HG03175 (cell line): ENCODE measurements at regions not wholly inside any gene's neighbourhood (a gene's known extent, or its start where the extent isn't known, plus 50 kb on each side); places are given as distances from the start of the nearest gene placed in this dataset.
"Not testable (repeated sequence)": the region's sequence is repeated elsewhere in the genome, so short reads cannot be mapped to it uniquely, and the experiment has no call there.

Experiments used
- ATAC-seq: cut with Tn5 transposase; IDR thresholded peaks from one replicate; pipeline ENCODE4 v1.9.1; 2021; ENCODE audit warnings: mild to moderate bottlenecking, moderate library complexity; ENCODE audit not compliant: unreplicated experiment

DNA sequence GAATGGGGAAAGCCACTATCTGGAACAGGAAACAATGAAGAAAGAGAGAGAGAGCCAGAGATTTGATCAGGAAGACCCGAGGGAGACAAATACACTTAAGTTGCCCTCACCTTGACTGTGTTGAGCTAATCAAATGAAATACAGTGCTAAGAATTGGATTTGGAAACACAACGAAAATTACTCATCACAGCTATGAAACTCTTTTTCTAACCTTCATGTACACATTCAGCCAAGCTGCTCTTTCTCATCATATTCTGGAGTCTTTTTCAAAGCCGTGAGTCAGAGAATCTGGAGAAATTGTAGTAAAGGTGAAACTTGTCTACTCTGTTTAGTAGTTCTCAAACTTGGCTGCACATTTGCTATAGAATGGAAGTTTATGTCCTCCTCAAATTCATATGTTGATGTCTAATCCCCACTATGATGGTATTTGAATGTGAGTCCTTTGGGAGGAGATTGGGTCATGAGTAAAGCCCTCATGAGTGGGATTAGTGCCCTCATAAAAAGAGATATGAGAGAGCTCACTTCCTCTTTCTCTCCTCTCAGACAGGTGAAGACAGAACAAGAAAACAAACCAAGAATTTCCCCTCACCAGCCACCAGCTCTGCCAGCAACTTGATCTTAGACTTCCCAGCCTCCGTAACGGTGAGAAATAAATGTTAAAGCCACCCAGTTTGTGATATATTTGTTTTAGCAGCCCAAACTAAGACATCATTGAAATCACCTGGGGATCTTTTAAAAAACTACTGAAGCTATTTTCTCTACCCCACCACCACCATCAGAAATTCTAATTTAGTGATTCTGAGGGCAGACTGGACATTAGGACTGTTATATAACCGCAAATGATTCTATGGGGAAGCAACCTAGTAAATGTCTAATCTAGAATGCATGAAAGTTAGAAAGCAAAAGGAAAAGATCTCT lies 143.6 kb upstream of the GRM7 start:
- ATAC-seq, result peak; percentile 94

DNA sequence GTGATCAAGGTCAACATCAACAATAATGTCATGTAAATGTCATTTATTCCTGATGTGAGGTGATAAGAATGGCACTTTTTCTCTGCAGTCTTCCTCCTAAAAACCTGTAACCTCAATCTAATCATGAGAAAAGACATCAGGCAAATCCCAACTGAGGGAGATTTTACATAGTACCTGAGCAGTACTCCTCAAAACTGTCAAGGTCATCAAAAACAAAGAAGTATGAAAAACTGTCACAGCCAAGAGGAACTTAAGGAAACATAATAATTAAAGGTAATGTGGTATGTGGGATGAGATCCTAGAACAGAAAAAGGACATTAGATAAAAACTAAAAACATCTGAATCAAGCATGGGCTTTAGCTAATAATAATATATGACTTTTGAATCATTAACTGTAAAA lies 140.9 kb upstream of the GRM7 start:
- ATAC-seq, result no peak

DNA sequence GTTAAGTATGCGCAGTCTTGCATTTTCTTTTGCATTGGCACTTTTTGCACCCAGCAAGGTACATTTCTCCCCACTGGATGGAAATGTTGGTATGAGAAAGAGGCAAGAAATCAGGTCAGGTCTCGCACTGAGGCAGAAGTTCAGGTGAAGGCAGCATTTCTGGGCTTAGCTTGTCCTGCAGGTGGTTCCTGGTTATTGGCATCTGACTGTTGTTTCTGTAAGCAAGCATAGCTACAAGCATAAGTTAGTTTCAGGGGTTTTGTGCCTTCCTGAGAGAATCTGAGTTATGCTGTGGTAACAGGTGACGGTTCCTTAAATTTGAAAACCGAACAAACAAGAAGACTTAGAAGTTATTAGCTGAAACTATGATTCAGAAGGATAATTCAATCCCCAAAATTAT lies 139.4 kb upstream of the GRM7 start:
- ATAC-seq, result no peak

DNA sequence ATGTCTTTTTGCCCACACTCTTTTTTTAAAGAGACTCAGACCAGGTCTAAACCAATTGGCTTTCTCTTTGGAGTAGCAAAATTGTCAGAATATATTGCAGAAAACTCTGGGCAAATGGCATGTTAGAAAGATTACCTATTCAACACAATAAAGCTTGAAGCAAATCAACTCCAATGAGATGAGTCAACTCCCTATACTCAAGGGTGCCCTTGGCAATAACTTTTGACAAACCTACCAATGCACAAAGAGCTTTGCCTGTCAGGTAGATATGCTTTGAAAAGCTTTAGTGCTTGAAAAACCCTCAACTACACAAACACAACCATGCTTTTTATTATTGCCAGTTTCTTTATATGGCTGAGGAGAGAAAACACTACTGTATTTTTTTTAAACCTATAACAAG lies 137.7 kb upstream of the GRM7 start:
- no peak for ATAC-seq

DNA sequence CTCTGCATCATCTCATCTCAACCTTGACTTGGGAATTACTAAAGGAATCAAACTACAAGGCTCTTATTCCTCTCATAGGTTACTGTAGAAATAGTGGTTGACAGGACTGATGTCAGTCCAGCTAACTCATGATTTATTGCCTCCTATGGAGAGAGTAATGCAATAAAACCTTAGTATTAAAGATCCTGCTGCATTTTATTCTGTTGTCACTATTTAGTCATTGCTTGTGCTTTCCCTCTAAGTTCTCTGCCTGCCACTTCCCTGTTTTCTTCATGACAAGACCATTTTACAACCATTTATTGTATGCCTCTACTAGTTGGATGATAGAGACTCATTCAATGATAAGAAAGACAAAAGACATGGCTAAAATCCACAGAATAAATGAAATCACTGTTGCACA lies 134.1 kb upstream of the GRM7 start:
- ATAC-seq, result no peak

DNA sequence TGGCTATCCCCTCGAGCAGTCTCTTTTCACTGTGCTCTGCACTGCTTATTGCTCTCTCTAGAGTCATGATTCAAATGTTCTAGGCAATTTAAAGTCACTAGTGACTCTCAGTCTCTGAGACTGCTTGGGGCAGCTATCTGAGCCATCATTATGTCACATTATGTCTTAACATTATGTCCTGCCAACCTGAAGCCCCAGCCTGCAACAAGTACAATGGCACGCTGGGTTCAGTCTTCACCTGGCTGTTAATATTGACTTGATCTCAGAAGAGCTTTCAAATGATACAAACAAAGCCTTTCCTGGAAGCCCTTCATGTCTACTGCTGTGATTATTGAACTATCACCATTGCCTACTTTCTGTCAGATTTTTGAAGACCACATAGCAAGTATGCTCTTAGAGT lies 128.1 kb upstream of the GRM7 start:
- ATAC-seq, result no peak

DNA sequence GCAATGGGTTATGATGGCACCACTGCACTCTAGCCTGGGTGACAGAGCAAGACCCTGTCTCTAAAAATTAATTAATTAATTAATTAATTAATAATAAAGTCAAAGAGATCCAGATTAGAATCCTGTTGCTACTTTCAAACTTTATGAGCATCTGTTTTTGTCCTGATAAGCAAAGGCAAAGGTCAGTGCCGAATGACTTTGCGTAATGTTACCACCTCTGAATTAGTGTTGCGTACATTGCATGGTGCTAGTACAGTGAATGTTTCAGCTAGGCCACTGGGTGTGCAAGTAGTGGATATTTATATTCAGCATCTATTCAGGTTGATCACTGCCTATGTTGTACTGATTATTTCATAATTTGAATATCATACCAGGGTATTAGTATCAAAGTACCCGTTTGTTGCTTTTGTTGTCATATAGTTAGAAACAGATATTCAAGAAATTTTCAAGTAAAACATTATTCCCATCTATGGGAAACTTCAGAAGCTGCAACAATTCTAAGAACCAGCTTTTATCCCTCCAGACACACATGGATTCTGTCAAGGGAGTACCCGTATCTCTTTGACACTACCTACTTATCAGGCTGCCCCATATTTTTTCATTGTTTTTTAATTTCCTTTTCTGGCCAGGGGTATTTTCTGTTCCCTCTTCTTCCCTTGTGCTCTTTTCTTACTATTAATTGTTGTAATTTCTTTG lies 127.1 kb upstream of the GRM7 start:
- ATAC-seq, result no peak

DNA sequence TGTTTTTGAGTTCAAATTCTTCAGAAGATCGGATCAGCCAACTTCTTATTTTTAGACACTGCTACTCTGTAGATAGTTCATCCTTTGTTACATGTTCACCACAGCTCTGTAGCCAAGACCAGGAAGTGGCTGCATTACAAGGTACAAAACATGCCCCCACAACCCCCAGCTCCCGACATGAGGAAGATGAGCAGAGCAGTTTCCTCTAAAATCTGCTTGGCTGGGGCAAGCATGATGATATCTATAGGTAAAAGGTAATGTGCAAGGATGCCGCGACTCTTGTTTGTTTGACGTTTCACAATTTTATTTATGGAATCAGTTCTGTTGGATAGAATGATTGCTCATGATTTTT lies 126.5 kb upstream of the GRM7 start:
- ATAC-seq, result no peak

- no peak for ATAC-seq
Observed at GRCh38 chr3:6736836-6737629, 123.9 kb upstream of the GRM7 start.

- ATAC-seq, result no peak
Observed at GRCh38 chr3:6737630-6738029, 123.3 kb upstream of the GRM7 start.

DNA sequence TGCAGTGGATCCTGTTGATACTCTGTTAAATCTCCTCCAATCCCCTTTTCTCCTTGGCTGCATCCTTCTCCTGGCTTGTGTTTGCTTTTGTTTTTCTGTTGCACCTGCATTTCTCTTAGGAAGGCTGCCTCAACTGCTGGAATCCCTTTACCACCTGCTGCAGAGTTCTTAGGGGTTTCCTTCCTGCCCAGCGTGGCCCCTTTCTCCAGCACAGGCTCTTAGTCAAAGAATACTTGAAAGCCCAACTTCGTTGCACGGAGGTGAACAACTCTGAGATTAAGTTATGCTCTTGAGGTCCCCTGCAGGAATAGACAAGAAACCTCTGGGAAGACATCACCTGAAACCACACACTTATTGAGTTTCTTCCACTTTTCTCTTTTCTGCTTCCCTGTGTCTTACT lies 121.6 kb upstream of the GRM7 start:
- no peak for ATAC-seq

- no peak for ATAC-seq
Observed at GRCh38 chr3:6743067-6743720, 117.7 kb upstream of the GRM7 start.

GRCh38 chr3:6746443-6746842 lies 114.5 kb upstream of the GRM7 start:
- ATAC-seq, result no peak

DNA sequence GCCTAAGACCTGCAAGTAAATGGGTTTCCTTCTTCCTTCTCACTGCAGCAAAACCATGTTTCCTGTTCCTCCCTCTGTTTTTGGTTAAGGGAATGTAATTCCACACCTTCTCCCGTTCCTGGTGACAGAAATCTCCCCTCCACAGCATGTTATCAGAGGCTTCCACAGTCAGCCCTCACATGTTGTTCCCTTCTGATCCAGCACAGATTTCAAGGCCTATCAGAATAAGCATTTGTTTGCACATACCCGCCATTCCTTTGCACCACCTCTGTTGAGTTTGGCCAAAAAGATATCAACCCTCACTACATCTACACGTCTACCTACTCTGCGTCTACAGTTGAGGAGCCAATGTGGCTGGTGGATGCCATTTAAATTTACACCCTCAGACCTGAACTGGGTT lies 113.9 kb upstream of the GRM7 start:
- no peak for ATAC-seq

- ATAC-seq, result no peak
Observed at GRCh38 chr3:6750782-6751181, 110.1 kb upstream of the GRM7 start.

DNA sequence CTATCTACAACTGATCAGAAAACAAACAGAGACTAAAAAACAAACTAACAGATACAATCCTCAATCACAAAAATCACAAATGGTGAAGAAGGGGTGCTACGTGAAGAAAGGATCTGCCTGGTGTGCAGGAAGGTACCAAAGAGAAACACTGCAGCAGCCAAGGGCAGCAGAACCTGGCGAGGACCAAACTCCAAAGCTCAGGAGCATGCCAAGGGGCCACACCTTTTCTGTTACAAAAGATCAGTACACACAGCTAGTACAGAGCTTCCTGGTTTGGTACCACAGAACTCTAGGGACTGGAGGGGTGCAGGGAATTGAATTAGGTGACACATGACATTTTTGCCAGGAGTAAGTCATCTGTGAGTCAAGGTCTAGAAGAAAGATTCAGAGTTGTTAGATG lies 107.4 kb upstream of the GRM7 start:
- no peak for ATAC-seq

GRCh38 chr3:6769532-6770396 lies 91.2 kb upstream of the GRM7 start:
- not testable (repeated sequence) for ATAC-seq

- ATAC-seq, result no peak
Observed at GRCh38 chr3:6770397-6770690, 90.6 kb upstream of the GRM7 start.

- ATAC-seq, result no peak
Observed at GRCh38 chr3:6771171-6771570, 89.7 kb upstream of the GRM7 start.

DNA sequence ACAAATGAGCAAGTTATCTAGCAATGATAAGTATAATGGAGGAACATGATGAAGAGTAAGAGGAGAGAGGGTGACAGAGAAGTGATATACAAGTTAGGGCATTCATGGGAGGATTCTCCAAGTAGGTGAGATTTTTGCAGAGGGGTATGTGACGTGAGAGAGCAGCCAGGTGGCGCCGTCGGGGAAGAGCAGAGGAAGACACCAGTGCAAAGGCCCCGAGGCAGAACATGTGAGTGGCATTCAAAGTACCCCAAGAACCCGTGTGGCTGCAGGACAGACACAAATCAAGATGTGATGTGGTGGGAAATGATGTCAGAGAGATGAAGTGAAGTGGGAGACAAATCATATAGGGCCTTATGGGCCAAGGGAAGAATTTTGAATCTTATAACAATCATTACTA lies 81.8 kb upstream of the GRM7 start:
- ATAC-seq, result no peak
